ENCODE measurements at regions not wholly inside any gene's neighbourhood (a gene's known extent, or its start where the extent isn't known, plus 50 kb on each side); places are given as distances from the start of the nearest gene placed in this dataset.
A peak's percentile ranks its signal among the peaks of the same experiment; 100 is the strongest.

DNA sequence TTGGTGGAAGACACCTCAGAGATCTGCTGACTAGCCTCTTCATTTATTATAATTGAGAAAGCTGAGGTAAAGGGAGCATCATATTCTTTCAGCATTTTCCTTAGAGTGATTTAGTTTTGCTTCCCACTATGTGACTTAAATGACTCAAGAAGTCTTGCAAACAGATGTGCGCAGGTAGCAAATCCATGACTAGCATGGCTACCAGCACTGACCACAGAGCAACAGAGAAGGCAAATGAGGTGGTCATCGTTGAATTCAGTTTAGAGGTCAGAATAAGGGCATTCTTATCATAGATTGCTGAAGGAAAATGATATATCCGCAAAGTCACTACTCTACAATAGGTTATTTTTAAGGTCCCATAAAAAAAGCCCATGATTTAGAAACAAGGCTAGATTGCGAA is 162.2 kb downstream of the PIK3R1 start:
- WGBS, 2 donors (ENCODE audit: low coverage in 1 of 2): 93% methylated on average over 3 to 4 of the region's 4 CpGs
- Histone ChIP-seq H3K36me3 (no peaks in the 10 kb centered on the region), H3K9me3 (no peaks in the 10 kb centered on the region), H3K27ac (no peak overlapping the region), H3K4me3 (no peak overlapping the region), H3K4me1 (no peaks in the 10 kb centered on the region), H3K27me3 (no peaks in the 10 kb centered on the region)
- no peak for ATAC-seq
- TF ChIP-seq, protein P1, sequence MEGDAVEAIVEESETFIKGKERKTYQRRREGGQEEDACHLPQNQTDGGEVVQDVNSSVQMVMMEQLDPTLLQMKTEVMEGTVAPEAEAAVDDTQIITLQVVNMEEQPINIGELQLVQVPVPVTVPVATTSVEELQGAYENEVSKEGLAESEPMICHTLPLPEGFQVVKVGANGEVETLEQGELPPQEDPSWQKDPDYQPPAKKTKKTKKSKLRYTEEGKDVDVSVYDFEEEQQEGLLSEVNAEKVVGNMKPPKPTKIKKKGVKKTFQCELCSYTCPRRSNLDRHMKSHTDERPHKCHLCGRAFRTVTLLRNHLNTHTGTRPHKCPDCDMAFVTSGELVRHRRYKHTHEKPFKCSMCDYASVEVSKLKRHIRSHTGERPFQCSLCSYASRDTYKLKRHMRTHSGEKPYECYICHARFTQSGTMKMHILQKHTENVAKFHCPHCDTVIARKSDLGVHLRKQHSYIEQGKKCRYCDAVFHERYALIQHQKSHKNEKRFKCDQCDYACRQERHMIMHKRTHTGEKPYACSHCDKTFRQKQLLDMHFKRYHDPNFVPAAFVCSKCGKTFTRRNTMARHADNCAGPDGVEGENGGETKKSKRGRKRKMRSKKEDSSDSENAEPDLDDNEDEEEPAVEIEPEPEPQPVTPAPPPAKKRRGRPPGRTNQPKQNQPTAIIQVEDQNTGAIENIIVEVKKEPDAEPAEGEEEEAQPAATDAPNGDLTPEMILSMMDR (IDR thresholded peaks at IDR 0.05): no peak
- no peak for TF ChIP-seq POLR2AphosphoS5 (IDR thresholded peaks at IDR 0.05)
- TF ChIP-seq EP300 (IDR thresholded peaks at IDR 0.05): no peak
- no peak for TF ChIP-seq POLR2A (IDR thresholded peaks at IDR 0.05)

DNA sequence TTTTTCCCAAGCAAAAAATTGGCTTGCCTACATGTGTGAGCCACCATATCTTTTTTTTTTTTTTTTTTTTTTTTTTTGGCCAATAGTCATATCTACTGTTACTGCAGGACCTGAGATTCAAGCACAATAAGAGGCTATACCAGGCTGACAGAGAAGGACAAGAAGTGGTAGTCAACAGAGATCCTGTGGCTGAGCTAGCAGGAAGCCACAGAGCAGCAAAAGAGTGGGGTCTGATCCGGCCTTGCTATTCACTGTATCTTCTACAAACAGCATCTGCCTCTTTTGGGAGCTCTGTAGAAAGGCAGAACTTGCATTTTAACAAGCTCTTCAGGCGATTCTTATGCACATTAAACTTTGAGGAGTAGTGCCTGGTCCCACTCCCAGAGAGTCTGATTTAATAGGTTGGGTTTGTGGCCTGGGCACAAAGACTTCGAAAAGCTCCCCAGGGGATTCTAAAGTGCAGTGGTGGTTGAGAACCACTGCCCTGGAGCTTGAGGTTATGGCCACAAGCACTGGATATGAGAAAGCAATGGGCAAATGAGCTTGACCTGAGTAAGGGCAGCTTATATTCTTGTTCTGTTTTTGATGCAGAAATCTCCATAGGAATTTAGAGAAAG is 162.8 kb downstream of the PIK3R1 start:
- H3K4me3 ChIP-seq: no peak overlapping the region
- WGBS, 2 donors (ENCODE audit: low coverage in 1 of 2): 60% methylated on average over 1 of the region's 3 CpGs; no CpG with 5 or more reads in 1 of the 2 donors
- no peaks in the 10 kb centered on the region for H3K36me3 ChIP-seq
- no peaks in the 10 kb centered on the region for H3K4me1 ChIP-seq
- H3K27me3 ChIP-seq: no peaks in the 10 kb centered on the region
- H3K27ac ChIP-seq: no peak overlapping the region
- TF ChIP-seq, protein P1 (IDR thresholded peaks at IDR 0.05): no peak
- TF ChIP-seq POLR2AphosphoS5 (IDR thresholded peaks at IDR 0.05) (no peak), EP300 (IDR thresholded peaks at IDR 0.05) (no peak), POLR2A (IDR thresholded peaks at IDR 0.05) (no peak)
- no peaks in the 10 kb centered on the region for H3K9me3 ChIP-seq
- ATAC-seq: no peak

DNA sequence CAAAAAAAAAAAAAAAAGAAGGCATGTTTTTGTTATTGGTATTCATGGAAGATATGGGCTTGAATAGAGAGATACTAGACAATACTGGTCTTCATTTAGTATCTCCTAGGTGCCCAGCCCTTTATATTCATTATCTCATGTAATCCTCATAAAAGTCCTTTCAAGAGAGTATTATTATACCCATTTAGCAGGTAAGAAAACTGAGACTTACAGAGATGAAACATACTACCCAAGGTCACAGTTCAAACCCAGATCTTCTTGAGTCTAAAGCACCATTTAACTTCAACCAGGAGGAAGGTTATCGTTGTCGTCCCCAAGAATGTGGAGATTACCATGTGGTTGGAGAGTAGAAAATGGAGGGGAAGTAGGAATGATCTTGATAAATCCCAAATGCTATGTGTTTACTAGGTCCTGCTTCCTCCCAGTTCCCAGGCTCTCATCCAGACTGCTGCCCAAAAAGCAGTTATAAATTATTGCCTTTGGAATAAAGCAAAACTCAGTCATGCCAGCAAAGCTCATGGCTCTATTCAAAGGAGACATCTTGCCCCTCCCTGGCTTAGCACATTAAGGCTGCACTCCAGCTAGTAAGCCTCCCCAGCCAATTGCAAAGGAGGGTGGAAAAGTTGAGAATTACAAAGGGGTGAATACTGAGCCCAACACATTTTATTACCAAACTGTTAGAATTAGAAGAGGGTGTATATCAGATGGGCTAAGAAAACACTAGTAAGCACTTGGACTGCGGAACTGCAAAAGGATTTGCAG is 163.9 kb downstream of the PIK3R1 start:
- H3K27ac ChIP-seq: no peak overlapping the region
- no peaks in the 10 kb centered on the region for H3K9me3 ChIP-seq
- H3K4me3 ChIP-seq: no peak overlapping the region
- no peaks in the 10 kb centered on the region for H3K4me1 ChIP-seq
- WGBS, 2 donors (ENCODE audit: low coverage in 1 of 2): 42 to 77% methylated on average over 3 of the region's 3 CpGs
- no peaks in the 10 kb centered on the region for H3K27me3 ChIP-seq
- TF ChIP-seq, protein P1 (IDR thresholded peaks at IDR 0.05): no peak
- no peak for TF ChIP-seq POLR2A (IDR thresholded peaks at IDR 0.05)
- no peak for TF ChIP-seq POLR2AphosphoS5 (IDR thresholded peaks at IDR 0.05)
- TF ChIP-seq EP300 (IDR thresholded peaks at IDR 0.05): no peak
- ATAC-seq: peak; percentile 66
- no peaks in the 10 kb centered on the region for H3K36me3 ChIP-seq

GRCh38 chr5:68380078-68380477 is 164.5 kb downstream of the PIK3R1 start:
- Histone ChIP-seq H3K27me3 (no peaks in the 10 kb centered on the region), H3K36me3 (no peaks in the 10 kb centered on the region), H3K4me1 (no peaks in the 10 kb centered on the region), H3K27ac (no peak overlapping the region), H3K9me3 (no peaks in the 10 kb centered on the region), H3K4me3 (no peak overlapping the region)
- TF ChIP-seq POLR2A (IDR thresholded peaks at IDR 0.05): no peak
- TF ChIP-seq, protein P1 (IDR thresholded peaks at IDR 0.05): no peak
- no peak for TF ChIP-seq EP300 (IDR thresholded peaks at IDR 0.05)
- TF ChIP-seq POLR2AphosphoS5 (IDR thresholded peaks at IDR 0.05): no peak
- WGBS, 2 donors (ENCODE audit: low coverage in 1 of 2): 46 to 59% methylated on average over 2 of the region's 2 CpGs
- no peak for ATAC-seq

GRCh38 chr5:68381060-68381459 is 165.5 kb downstream of the PIK3R1 start:
- Histone ChIP-seq H3K36me3 (no peaks in the 10 kb centered on the region), H3K4me1 (no peaks in the 10 kb centered on the region), H3K4me3 (no peak overlapping the region), H3K9me3 (no peaks in the 10 kb centered on the region), H3K27ac (no peak overlapping the region), H3K27me3 (no peaks in the 10 kb centered on the region)
- 90% methylated on average over 2 to 3 of the region's 3 CpGs for WGBS, 2 donors (ENCODE audit: low coverage in 1 of 2)
- no peak for TF ChIP-seq POLR2AphosphoS5 (IDR thresholded peaks at IDR 0.05)
- TF ChIP-seq EP300 (IDR thresholded peaks at IDR 0.05): no peak
- TF ChIP-seq, protein P1 (IDR thresholded peaks at IDR 0.05): no peak
- TF ChIP-seq POLR2A (IDR thresholded peaks at IDR 0.05): no peak
- ATAC-seq: no peak

All from gastroesophageal sphincter (tissue), 4 donors.